ENCODE measurements at regions not wholly inside any gene's neighbourhood (a gene's known extent, or its start where the extent isn't known, plus 50 kb on each side); places are given as distances from the start of the nearest gene placed in this dataset.

DNA sequence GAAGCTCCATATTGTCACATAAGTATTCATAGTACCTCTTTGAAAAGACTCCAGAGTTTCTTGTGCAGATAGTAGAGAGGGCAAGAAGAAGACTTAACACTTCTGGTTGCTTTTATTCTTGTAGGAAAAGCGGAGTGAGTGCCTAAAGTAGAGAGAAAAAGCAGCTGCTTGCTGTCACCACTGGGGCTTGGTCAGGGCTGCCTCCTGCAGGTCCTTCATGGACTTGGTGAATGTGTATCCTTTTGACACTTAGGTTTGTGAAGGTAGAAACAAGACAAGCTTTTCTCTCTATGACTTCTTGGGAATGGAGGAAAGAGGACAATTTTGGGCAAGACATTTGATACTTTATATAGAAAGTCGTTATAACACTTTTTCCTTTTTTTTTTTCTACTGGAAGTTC lies 312.8 kb upstream of the FANCL start:
- no peak for TF ChIP-seq EZH2 (IDR thresholded peaks at IDR 0.05; ENCODE audit: borderline replicate concordance, control insufficient read depth, low read depth, low read length)
- TF ChIP-seq, protein P1, sequence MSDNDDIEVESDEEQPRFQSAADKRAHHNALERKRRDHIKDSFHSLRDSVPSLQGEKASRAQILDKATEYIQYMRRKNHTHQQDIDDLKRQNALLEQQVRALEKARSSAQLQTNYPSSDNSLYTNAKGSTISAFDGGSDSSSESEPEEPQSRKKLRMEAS (IDR thresholded peaks at IDR 0.05; ENCODE audit: low read depth, low read length), result no peak
- TF ChIP-seq, protein P2, sequence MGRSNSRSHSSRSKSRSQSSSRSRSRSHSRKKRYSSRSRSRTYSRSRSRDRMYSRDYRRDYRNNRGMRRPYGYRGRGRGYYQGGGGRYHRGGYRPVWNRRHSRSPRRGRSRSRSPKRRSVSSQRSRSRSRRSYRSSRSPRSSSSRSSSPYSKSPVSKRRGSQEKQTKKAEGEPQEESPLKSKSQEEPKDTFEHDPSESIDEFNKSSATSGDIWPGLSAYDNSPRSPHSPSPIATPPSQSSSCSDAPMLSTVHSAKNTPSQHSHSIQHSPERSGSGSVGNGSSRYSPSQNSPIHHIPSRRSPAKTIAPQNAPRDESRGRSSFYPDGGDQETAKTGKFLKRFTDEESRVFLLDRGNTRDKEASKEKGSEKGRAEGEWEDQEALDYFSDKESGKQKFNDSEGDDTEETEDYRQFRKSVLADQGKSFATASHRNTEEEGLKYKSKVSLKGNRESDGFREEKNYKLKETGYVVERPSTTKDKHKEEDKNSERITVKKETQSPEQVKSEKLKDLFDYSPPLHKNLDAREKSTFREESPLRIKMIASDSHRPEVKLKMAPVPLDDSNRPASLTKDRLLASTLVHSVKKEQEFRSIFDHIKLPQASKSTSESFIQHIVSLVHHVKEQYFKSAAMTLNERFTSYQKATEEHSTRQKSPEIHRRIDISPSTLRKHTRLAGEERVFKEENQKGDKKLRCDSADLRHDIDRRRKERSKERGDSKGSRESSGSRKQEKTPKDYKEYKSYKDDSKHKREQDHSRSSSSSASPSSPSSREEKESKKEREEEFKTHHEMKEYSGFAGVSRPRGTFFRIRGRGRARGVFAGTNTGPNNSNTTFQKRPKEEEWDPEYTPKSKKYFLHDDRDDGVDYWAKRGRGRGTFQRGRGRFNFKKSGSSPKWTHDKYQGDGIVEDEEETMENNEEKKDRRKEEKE (IDR thresholded peaks at IDR 0.05), result no peak
- TF ChIP-seq, protein P3, sequence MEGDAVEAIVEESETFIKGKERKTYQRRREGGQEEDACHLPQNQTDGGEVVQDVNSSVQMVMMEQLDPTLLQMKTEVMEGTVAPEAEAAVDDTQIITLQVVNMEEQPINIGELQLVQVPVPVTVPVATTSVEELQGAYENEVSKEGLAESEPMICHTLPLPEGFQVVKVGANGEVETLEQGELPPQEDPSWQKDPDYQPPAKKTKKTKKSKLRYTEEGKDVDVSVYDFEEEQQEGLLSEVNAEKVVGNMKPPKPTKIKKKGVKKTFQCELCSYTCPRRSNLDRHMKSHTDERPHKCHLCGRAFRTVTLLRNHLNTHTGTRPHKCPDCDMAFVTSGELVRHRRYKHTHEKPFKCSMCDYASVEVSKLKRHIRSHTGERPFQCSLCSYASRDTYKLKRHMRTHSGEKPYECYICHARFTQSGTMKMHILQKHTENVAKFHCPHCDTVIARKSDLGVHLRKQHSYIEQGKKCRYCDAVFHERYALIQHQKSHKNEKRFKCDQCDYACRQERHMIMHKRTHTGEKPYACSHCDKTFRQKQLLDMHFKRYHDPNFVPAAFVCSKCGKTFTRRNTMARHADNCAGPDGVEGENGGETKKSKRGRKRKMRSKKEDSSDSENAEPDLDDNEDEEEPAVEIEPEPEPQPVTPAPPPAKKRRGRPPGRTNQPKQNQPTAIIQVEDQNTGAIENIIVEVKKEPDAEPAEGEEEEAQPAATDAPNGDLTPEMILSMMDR (IDR thresholded peaks at IDR 0.05 in 2 of 3, conservative IDR thresholded peaks at IDR 0.05 in 1 of 3; ENCODE audit: control insufficient read depth in 2 of 3, extremely low read depth in 1 of 3, insufficient read depth in 1 of 3, low read depth in 3 of 3, low read length in 3 of 3), result peak; percentile 22 to 46 (median 25); a peak in 3 of 6 replicates
- no peak for TF ChIP-seq MXI1 (IDR thresholded peaks at IDR 0.05; ENCODE audit: low read depth, low read length)

Data from GM12878 (cell line).